ENCODE measurements at regions not wholly inside any gene's neighbourhood (a gene's known extent, or its start where the extent isn't known, plus 50 kb on each side); places are given as distances from the start of the nearest gene placed in this dataset.
A peak's percentile ranks its signal among the peaks of the same experiment; 100 is the strongest.

DNA sequence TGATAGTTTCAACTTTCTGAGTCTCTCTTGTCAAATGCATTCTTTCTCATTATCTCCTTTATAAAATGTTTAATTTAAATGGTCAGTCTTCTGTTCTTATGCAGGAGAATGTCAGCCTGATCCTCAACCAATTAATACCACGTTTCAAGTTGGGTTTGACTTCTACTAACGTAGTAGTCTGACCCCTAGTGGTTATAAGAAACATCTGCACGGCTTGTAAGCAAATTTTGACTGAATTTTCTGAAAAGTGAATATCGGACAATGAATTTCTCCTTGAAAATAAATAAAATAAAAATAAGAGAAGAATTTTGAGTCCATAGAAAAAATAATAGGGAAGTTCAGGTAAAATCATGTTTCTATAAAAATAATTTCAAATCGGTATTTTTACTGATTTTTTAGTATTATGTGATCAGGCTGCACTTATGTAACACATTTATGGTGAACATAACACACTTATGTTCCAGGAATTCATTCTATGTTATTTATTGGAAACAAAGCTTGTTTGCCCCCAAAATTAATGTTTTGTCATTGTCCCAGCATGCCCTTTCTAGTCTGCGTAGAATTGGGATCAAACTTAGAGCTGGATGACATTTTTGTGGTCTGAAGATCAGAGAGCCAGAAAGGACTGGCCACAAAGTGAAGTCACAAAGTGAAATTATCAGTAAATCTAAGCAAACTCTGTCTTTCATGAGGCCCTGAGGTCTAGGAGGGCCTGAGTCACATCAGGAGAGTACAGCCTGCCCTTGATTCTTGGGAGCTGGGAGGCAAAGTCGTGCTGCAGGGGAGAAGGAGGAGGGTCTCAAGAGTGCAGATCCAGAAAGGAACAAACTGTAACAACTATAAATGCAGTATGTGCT is 101.2 kb upstream of the STXBP6 start:
- peak; percentile 10 for DNase-seq (ENCODE audit: low spot score)

- no peak for DNase-seq (ENCODE audit: low spot score)
Observed at GRCh38 chr14:25150401-25150800, 100.5 kb upstream of the STXBP6 start.

DNA sequence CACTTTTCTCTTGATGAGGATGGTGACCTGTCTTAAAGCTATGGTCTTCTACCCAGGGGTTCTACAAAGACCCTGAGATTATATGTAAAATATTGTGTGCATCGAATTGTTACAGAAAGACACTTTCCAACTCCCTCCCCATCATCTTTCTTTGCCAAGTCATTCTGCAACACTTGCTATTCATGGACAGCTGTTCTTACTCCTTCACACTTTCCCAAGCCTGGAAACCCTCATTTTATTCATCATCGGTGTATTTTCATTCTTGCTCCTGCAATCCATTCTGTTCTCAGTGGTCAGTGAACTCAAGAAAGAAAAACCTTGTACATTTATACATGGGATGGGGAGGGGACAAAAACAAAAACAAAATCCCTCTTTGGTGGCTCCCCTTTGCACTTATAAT is 90.5 kb upstream of the STXBP6 start:
- no peak for DNase-seq (ENCODE audit: low spot score)

- no peak for DNase-seq (ENCODE audit: low spot score)
Observed at GRCh38 chr14:25136811-25137210, 86.9 kb upstream of the STXBP6 start.

- no peak for DNase-seq (ENCODE audit: low spot score)
Observed at GRCh38 chr14:25134184-25134583, 84.2 kb upstream of the STXBP6 start.

DNA sequence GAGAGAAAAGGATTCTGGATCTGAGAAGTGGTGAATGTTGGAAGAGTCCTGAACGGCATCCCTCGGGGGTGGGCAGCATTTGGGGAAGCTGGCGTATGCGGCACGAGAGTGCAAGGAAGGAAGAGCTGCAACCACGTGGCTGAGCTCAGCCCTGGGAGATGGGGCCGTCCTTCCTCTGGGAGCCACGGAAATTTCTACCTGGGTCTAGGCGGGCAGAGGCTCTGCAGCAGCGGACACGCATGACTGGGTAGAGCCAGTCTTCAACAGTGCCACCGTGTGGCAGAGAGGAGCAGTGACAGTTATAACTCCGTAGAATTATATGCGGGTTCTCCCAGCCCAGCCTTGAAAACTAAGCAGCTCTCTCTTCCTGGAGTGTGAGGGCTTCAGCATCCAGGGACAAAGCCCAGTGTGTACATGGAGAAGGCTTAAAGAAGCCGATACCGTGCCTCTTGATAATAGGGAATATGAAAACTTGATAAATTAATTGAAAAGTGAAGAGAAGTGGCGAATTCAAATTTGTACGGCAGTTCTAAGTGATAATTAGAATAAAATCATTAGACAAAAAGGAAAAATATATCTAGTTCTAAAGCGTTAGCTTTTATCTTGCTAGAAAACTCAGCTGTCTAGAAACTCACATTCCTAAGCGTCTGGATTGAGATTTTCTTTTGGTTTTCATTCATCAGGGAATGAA is 82.9 kb upstream of the STXBP6 start:
- DNase-seq (ENCODE audit: low spot score) = peak; percentile 32

- no peak for DNase-seq (ENCODE audit: low spot score)
Observed at GRCh38 chr14:25132094-25132493, 82.1 kb upstream of the STXBP6 start.

DNA sequence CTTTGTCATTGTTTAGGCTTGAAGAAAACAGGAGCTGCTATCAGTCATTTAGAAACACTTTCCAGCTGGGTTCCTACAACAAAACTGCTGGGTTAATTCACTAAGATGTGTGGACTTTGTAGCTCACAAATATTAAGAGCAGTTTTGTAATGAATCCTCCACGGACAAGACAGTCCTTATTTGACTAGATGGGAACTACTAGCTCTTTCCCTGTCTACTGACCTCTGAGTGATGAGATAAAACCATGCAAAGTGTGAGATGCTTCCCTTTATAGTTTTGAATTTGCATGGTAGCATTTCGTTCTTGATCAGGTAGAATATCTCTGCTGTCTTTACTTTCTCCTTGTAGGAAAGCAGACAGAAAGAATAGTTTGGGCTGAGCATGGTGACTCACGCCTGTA is 72.9 kb upstream of the STXBP6 start:
- no peak for DNase-seq (ENCODE audit: low spot score)

- DNase-seq (ENCODE audit: low spot score) = no peak
Observed at GRCh38 chr14:25122211-25122610, 72.3 kb upstream of the STXBP6 start.

DNA sequence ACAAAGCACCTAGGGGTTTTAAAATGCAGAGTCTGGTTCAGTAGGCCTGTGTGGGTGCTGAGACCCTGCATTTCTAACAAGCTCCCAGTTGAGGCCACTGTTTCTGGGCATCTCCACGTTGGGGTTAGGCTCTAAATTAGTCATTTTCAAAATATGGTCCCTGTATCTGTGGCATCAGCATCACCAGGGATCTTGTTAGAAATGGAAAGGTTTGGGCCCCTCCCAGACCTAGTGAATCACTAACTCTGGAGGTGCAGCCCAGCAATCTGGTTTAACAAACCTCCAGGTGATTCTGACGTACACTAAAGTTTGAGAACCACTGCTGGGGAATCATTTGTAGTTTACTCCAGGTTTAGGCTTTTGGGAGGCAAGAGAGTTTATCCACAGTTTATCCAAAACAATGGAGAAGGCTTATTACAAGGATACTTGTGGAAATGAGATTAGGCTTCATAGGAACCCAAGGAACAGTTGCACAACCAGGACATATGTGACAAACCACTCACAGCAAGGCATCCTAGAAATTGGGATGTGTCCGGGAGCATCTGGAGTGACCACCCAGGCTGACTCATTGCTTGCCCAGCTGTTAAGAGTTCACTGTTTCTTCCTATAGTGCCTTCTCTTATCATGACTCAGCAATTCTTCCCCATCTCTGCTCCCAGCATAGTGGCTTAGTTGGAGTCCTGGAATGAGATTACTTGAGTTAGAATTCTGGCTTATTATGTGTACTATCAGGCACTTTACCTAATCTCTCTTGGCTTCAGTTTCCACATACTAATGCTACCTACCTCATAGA is 71.6 kb upstream of the STXBP6 start:
- peak; percentile 44 for DNase-seq (ENCODE audit: low spot score)

DNA sequence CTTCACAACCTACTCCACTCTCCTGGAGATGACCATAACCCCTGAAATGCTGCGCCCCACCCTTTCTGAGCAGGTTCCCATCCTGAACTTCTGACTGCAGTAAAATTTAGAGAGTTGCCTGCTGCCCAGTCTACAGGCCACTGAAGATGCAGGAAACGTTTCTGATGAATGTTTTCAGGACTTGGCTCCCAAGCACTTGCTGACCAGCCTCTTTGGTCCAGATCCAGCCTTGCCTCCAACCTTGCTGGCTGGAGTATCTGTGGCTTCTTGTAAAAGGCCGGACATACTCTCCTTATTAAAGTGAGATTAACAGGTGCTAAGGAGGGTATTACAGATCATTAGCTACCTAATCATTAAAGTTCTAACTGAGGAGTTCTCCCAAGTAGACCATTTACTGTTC is 70.3 kb upstream of the STXBP6 start:
- DNase-seq (ENCODE audit: low spot score) = no peak

DNA sequence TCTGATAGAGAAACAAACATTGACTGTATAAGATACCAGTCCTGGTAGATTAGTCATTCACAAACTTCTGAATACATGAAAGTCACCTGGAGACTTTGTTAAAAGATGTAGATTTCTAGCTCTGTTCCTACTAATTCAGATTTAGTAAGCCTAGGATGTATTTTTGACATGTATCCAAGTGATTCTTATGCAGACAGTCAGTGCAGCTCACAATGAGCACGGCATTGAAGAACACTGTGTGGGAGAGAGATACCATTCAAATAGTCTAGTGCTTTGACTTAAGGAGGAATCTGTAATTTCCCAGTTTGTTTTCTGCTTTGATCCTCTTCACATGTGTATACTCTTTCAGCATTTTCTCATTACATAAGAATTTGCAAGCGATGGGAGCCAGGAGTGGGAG is 68.7 kb upstream of the STXBP6 start:
- DNase-seq (ENCODE audit: low spot score) = no peak

DNA sequence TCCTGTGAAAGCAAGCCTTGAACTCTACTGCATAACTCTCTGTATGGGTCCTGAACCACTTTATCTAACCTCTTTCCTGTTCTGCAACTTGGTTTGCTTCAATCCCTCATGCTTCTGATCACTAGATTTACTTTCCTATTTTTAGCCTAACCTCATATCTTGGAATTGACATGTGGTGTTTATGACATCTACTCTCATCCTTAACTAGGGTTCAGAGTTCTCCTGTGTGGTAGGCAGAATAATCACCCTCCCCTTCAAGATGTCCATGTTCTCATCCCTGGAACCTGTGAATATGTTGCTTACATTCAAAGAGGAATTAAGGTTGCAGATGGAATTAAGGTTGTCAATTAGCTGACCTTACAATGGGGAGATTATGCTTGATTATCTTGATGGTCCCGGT is 67.4 kb upstream of the STXBP6 start:
- DNase-seq (ENCODE audit: low spot score) = no peak

DNA sequence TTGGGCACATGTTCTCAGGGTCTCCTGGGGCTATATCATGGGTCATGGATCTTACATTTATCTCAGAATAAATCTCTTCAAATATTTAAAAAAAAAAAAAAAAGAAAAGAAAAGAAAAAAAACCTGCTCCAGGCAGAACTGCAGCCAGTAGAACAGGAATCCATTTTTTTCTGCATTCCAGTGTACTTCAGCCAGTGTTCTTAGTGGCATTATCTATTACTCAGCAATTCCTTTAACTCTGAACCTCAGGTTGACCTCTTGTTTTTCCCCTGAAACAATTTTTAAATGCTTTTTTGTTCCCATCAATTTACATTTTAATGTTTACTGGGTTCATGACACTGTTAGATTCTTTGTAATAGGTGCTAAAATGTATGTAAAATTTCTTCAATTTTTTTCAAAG is 66.7 kb upstream of the STXBP6 start:
- DNase-seq (ENCODE audit: low spot score) = no peak

GRCh38 chr14:25113394-25113793 is 63.4 kb upstream of the STXBP6 start:
- DNase-seq (ENCODE audit: low spot score) = no peak

DNA sequence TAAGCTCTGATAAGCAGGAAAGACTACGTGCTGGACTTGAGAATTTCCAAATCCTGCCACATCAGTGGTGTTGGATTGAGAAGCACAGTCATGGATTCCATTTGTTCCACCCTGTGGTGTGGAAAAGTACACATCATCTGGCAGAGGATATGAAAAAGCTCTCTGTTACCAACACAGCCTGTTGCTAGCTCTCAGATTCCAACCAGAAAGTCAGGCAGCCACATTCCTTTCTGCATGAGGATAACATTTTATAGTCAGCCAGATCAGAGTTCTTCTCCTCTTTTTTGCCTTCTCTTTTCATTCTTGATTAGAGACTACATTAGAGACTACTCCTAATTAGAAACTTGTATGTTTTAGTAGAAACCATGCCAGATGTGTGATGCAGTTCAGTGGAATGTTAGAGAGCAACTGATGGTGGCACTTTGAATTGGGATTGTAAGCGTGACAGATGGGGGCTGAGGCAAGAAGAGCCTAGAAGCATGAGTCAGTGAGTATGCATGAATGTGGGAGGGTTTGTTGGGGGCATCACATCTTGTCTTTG is 61.2 kb upstream of the STXBP6 start:
- DNase-seq (ENCODE audit: low spot score) = peak; percentile 46

DNA sequence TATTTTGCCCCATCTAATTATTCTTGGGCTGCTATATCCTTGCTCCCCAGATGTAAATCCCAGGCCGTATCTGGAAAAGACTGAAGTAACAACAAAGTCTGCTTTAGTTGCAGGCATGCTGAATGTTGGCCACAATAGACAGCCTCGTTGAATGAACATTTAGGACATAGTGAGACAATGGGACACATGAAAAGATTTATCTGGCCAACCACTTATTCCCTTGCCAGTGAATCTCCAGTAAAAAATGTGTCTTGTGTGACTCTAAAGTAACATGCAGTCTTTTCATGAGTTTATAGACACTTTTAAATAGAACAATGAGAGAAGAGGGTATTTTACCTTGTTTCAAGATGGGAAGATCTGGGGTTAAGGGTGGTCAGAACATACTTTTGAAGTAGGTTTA is 60.2 kb upstream of the STXBP6 start:
- no peak for DNase-seq (ENCODE audit: low spot score)

GRCh38 chr14:25108959-25109358 is 59.0 kb upstream of the STXBP6 start:
- DNase-seq (ENCODE audit: low spot score) = no peak

- DNase-seq (ENCODE audit: low spot score) = no peak
Observed at GRCh38 chr14:25108291-25108690, 58.3 kb upstream of the STXBP6 start.

DNA sequence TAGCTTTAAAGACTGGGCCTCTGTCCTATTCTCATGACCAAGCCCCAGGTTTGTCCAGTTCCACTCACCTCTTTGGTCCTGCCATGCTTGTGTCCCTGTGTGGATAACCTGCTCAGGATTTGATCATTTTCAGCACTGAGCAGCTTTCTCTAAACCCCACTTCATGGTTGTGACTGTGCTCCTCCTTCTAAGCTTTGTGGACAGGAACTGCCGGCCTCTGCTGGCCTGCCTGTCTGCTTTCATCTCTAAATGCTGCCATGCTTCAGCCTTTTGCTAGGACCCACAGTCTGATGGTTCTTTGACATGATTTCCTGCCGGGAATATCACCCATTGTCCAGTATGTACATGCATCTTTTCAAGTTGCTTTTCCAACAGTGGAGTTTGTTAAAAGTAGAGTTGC is 53.9 kb upstream of the STXBP6 start:
- no peak for DNase-seq (ENCODE audit: low spot score)

DNA sequence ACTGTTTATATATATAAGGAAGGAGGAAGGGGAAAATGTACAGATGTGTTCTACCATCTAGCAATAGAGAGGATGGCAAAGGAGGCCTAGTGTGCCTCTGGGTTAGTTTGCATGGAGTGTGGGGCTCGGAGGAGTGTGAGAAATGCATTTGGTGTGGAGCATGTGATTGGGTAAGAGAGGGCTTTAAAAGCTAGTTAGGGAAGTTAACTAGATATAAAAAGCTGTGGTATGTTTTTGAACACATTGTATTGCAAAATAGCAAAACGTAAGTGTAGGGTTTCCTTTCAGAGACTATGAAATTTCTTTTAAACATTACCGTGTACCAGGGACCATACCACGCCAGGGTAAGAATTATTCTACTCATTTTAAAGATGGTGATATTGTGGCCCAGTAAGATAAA is 53.3 kb upstream of the STXBP6 start:
- DNase-seq (ENCODE audit: low spot score) = no peak

GRCh38 chr14:25102788-25103187 is 52.8 kb upstream of the STXBP6 start:
- no peak for DNase-seq (ENCODE audit: low spot score)

All from A172 (cell line).